Activated T-helper 9 cell treated with anti-CD3 and anti-CD28 coated beads, Interleukin-2, amount 50 U/mL, for 16 hours (primary cell): ENCODE measurements at regions not wholly inside any gene's neighbourhood (a gene's known extent, or its start where the extent isn't known, plus 50 kb on each side); places are given as distances from the start of the nearest gene placed in this dataset.

Experiments
- DNase-seq: peaks from one replicate; pipeline ENCODE4 v3.0.0-alpha.2; 2020; ENCODE audit warnings: low read depth

DNA sequence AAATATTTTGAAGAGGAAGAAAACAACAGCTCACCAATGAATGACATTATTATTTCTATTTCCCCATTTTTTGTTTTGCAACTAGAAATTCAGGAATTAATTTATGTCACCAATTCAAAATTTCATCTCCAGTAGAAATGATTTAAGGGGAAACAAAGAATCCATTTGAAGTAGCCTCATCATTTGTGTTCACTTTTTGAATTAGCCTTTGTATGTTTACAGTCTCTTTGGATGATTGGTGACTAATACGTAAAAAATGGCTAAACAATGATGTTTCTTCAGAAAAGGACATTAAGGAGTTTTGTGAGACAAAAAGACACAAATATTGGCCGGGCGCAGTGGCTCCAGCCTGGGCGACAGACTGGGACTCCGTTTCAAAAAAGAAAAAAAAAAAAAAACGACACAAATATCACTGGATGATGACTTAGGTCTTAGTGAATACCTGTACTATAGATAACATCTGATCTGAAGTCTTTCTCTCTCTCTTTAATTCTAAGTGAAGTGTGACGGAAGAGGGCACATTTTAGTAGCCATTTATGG lies 313.2 kb downstream of the PIK3C3 start:
- no peak for DNase-seq

- no peak for DNase-seq
Measured at GRCh38 chr18:42268798-42269197, 313.8 kb downstream of the PIK3C3 start.

GRCh38 chr18:42271647-42272414 lies 316.8 kb downstream of the PIK3C3 start:
- DNase-seq: no peak

GRCh38 chr18:42274488-42275137 lies 319.6 kb downstream of the PIK3C3 start:
- DNase-seq: no peak

DNA sequence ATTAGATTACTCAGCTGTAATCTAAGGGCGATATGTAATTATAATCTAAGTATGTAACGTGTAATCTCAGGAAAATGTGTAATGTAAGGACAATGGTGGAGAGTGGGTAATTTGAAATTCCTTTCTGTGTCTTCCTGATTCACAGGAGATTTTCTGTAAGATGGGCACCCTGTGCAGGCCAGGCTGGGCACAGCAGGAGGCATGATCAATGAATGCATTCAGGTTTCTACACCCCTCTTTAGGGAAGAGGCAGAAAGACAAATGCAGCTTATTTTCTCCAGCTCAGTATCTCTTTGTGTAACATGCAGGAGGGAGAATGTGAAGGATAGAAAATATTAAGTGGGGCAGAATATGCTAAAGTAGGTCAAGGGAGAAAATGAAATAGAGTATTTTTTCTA lies 320.1 kb downstream of the PIK3C3 start:
- DNase-seq: no peak

GRCh38 chr18:42275949-42276730 lies 321.1 kb downstream of the PIK3C3 start:
- DNase-seq: no peak

DNA sequence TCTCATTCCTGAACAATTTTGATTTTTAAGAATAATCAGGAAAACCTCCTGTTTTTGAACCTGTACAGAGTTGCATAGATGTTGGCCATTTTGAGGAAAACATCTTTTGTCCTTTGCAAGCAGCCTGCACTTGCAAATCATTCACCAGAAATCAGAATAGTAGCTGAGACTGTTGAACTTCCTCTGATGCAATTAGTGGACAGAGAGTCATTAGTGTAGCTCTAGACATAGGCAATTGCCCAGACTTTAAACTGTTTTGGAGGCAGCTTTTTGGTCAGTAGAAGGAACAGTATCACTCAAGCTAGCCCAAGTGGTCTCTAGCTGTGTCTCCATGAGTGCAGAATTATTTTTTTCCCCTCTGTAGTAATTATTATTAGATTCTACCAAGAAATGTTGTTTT lies 326.1 kb downstream of the PIK3C3 start:
- no peak for DNase-seq

DNA sequence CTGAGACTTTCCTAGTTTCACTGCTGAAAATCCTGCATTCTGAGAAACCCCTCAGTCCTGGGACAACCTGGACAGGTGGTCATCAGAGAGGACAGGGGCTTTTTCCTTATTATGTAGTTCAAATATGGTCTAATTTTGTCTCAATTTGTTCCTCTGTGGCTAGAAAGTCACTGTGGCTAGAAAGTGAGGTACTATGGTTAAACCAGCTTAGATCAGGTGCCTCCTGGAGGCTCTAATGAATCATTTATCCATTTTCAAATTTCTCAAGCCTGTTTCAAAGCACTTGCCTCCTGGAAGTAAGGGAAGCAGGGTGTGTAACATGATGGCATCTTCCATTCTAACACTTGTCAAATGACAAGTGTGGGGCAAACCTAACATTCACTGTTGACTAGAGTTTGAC lies 326.8 kb downstream of the PIK3C3 start:
- DNase-seq: no peak

DNA sequence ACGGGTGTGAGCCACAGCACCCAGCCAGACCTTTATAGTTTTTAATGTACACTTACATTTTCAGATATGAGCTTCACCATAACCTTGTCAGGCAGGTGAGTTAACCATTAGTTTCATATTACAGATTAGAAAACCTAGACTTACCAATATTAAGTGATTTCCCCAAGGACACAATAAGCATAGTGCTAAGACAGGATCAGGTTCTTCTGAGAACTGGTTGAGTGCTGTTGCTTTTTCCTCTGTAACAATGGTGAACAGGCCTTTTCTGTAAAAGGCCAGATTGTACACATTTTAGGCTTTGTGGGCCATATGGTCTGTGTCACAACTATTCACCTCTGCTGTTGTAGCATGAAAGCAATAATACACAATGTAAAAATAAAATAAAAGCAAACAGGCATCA lies 332.0 kb downstream of the PIK3C3 start:
- DNase-seq: no peak

DNA sequence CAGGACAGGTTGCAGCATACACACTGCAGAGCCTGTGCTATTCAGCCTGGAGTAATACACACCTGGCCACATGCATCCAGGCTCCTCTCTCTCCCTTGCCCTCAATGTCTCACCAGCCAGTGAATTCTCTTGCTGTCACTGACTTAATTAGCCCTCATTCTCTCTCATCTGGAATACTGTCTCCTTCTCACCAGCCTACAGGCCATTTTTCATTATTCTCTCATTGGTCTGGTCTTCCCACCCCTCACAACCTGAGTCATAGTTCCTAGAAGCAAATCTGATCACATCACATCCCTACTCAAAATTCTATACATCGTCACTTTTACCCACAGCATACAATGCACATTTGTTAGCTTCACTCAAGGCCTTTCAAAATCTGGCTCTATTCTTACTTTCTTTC lies 333.1 kb downstream of the PIK3C3 start:
- no peak for DNase-seq

DNA sequence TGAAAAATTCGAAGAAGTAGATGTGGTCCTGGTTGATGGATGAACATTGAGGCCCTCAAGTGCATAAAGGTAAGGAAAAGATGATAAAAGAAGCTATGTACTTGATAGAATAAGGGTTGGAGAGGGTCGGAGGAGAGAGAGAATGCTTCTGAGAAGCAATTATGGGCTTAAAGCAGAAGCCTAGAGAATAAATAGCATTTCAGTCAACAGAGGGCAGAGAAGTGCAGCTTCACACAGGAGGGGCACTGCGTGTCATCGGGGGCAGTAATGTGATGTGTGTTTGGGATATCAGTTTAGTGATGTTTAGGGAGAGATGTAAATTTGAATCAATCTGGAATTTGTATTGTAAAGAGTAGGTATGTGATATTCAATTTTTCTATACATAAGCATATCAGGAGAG lies 334.5 kb downstream of the PIK3C3 start:
- DNase-seq: no peak

DNA sequence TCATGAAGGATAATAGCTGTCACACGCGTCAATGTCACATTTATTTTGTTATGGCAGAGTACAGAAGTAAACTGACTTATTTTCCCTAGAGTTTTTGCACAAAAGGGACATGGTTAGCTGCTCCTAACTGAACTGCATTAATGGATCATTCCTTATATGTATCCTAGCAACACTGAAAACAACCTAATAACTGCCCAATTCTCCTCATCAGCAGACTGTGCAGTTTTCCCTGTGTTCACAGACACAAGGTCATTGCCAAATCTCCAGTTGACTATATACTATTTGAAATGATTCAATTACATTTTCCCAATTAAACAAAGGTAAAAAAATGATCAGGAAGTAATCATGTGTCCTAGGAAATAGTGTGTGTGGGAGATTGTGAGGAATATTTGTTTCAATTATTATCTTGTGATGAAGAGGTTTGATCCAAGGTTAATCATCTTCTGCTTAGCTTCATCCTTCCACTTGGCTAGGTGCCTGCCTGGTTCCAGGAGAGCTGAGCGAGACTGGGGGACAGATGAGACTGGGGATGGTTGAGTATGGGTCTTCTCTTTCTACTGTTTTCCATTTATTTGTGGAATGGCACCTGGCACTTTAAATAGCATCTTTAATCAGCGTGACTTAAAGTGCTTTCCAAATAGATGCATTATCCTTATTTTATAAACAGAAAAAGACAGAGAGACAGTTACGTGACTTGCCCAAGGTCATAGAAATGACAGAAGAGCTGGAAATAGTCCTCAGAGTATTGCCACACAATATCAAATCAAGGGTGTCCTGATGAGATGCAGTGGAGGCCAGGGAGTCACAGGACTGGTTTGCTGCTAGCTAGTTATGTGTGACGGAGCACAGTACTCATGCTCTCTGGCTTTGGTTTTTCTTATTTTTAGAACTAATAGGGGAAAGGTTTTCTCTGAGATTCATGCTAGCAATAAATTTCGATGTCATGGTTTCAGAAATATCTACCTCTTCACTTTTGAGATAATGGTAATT lies 335.6 kb downstream of the PIK3C3 start:
- DNase-seq: no peak

- DNase-seq: no peak
Measured at GRCh38 chr18:42292654-42293053, 337.6 kb downstream of the PIK3C3 start.

GRCh38 chr18:42296192-42296591 lies 341.2 kb downstream of the PIK3C3 start:
- no peak for DNase-seq

- no peak for DNase-seq
Measured at GRCh38 chr18:42296723-42297122, 341.7 kb downstream of the PIK3C3 start.

DNA sequence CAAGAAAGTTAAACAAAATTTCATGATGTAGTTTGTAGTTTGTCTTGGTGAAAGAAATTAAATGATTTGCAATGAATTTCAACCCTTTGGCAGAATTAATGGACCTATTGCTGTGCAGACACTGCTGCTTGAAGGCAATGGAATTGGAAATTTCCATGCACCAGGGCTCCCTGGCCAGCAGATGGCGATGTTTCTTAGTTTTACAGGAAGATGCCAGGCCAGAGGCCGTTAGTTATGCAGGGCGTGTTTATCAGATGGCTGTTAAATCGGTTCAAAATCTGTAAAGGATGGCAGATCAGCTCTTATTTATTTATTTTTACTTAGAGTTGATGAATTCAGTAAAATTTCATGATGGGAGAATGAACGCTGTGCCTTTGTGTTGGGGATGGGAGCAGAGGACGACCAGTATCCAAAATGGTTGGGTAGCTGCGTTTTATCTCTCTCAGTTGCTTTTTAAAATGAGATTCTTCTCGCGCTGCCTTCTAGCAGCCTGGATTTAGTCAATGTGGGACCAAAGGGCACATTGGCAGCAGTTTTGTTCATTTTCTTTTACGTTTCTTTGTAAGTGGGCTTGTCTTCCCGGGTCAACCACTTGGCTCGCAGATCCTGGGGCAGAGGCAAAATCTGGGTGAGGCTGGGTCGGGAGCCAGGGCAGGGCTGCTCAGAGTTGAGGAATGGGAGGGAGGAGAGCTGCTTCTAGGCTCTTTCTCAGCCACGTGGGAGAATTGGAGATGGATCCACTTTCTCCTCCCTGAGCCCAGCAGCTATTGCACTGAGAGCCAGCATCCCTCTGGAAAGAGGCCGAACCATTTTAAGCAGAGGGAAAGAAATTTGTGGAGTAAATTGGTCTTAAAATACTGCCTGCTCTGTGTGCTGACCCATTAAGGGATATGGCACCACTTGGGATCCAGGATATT lies 344.0 kb downstream of the PIK3C3 start:
- DNase-seq: peak; percentile 2

DNA sequence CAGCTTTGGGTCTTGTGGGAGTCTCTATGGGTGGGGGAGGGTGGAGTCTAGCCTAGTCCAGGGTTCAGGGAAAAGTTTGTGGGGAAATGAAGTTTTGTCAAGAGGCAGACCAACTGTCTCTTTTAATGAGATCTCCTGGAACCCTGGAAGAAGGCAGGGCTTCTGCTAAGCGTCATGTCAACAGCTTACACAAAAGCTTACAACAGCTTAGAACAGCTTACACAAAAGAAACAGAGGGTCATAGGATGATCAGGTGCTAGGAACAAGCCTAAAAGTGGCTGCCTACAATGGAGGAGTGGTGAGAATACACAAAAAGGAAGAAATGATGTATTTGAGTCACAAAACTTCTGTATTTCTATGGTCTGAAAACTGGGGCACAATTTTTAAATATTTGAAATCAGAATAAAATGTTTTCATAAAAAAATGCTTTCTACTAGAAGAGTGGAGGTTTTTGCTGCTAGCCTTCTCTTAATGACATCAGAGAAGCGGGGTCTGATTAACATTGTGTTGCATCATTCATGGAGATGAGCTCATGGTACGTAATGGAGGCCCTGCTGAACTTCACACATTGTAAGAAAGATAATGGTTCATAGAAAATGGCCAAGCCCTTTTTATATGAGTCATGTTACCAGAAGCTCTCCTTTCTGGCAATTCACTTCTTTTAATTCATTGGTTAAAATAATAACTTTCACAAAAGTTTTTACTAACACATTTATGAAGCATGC lies 351.0 kb downstream of the PIK3C3 start:
- no peak for DNase-seq

GRCh38 chr18:42306594-42306980 lies 351.6 kb downstream of the PIK3C3 start:
- DNase-seq: no peak

DNA sequence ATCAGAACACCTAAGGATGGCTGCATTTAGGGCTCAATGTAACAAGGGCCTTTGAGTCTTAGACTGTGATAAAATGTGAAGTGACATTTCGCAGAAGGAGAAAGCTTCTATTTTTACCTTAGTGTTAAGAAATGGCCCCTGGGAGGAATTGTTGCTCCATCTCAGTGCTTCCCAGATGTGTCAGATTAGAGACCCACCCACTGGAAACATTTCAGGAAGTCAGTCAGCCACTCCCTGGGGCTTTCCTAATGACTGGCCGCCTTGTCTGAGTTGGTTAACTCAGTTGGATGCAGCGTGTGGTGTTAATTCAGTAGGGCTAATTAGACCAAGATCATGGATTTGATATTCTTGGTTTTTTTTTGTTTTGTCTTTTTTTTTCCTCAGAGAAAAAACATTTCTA lies 355.9 kb downstream of the PIK3C3 start:
- DNase-seq: no peak

DNA sequence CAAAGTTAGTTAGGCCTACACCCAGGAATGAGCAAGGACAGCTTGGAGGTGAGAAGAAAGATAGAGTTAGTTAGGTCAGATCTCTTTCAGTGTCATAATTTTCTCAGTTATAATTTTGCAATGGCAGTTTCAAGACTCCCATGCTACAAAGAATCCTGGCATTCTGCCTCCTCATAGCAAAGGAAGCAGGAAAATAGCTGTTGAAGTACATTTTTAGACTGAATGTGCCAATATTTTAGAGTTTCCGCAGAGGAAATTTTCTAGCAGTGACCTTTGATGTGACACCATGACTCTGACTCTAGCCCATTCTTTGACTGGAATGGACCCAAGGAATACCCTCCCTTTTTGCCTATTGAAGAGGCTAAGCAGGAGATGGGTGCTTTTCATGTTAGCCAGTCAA lies 371.7 kb downstream of the PIK3C3 start:
- no peak for DNase-seq
